ENCODE measurements at regions not wholly inside any gene's neighbourhood (a gene's known extent, or its start where the extent isn't known, plus 50 kb on each side); places are given as distances from the start of the nearest gene placed in this dataset.

DNA sequence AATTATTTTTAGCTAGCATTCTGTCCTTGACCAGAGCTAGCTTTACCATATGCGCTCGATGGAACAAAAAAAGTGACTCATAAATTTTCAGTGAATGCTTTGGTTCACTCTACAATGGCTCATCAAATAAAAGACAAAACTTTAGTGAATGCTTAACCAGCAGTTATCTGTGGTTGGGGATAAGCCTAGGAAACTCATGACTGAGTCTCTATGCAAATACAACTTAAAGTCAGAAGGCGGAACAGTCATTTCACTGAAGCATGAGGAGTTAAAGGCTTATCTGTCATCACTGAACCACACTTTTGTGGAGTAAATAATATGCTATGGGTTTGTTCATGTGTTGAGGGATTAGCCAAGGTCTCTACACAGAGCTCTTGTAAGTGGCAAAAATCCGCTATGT, 308.4 kb downstream of the SQOR start:
- TF ChIP-seq, protein P1, sequence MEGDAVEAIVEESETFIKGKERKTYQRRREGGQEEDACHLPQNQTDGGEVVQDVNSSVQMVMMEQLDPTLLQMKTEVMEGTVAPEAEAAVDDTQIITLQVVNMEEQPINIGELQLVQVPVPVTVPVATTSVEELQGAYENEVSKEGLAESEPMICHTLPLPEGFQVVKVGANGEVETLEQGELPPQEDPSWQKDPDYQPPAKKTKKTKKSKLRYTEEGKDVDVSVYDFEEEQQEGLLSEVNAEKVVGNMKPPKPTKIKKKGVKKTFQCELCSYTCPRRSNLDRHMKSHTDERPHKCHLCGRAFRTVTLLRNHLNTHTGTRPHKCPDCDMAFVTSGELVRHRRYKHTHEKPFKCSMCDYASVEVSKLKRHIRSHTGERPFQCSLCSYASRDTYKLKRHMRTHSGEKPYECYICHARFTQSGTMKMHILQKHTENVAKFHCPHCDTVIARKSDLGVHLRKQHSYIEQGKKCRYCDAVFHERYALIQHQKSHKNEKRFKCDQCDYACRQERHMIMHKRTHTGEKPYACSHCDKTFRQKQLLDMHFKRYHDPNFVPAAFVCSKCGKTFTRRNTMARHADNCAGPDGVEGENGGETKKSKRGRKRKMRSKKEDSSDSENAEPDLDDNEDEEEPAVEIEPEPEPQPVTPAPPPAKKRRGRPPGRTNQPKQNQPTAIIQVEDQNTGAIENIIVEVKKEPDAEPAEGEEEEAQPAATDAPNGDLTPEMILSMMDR (conservative IDR thresholded peaks at IDR 0.05; ENCODE audit: low read depth, low read length), result no peak
- TF ChIP-seq POLR2A (IDR thresholded peaks at IDR 0.05; ENCODE audit: low read depth, low read length) (no peak), CHD1 (IDR thresholded peaks at IDR 0.05; ENCODE audit: low read depth, low read length) (no peak), CEBPB (IDR thresholded peaks at IDR 0.05; ENCODE audit: low read depth, low read length) (no peak), FOS (IDR thresholded peaks at IDR 0.05; ENCODE audit: low read depth, low read length) (no peak), RAD21 (IDR thresholded peaks at IDR 0.05; ENCODE audit: low read length) (no peak), MXI1 (IDR thresholded peaks at IDR 0.05; ENCODE audit: borderline replicate concordance, low read depth, low read length) (no peak), RFX5 (IDR thresholded peaks at IDR 0.05; ENCODE audit: low read depth, low read length) (no peak), MAFK (IDR thresholded peaks at IDR 0.05; ENCODE audit: low read depth, low read length) (no peak), RCOR1 (IDR thresholded peaks at IDR 0.05; ENCODE audit: insufficient replicate concordance, low read length) (no peak), BHLHE40 (IDR thresholded peaks at IDR 0.05; ENCODE audit: low read depth, low read length) (no peak)
- TF ChIP-seq, protein P2, sequence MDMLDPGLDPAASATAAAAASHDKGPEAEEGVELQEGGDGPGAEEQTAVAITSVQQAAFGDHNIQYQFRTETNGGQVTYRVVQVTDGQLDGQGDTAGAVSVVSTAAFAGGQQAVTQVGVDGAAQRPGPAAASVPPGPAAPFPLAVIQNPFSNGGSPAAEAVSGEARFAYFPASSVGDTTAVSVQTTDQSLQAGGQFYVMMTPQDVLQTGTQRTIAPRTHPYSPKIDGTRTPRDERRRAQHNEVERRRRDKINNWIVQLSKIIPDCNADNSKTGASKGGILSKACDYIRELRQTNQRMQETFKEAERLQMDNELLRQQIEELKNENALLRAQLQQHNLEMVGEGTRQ (IDR thresholded peaks at IDR 0.05; ENCODE audit: low read depth, low read length), result no peak
- TF ChIP-seq, protein P3, sequence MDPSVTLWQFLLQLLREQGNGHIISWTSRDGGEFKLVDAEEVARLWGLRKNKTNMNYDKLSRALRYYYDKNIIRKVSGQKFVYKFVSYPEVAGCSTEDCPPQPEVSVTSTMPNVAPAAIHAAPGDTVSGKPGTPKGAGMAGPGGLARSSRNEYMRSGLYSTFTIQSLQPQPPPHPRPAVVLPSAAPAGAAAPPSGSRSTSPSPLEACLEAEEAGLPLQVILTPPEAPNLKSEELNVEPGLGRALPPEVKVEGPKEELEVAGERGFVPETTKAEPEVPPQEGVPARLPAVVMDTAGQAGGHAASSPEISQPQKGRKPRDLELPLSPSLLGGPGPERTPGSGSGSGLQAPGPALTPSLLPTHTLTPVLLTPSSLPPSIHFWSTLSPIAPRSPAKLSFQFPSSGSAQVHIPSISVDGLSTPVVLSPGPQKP (IDR thresholded peaks at IDR 0.05; ENCODE audit: borderline replicate concordance, low read depth, low read length), result no peak

All from IMR-90 (cell line).